Ovary (tissue), 3 donors: ENCODE measurements at regions not wholly inside any gene's neighbourhood (a gene's known extent, or its start where the extent isn't known, plus 50 kb on each side); places are given as distances from the start of the nearest gene placed in this dataset.

Source experiments
- POLR2A ChIP-seq: fragments of 450-650 bp; IDR thresholded peaks from one replicate; pipeline ENCODE4 v1.6.1; 2017; ENCODE audit warnings: antibody characterized with exemption, mild to moderate bottlenecking, moderate library complexity
- TF ChIP-seq, protein P1 (sequence below), 3 donors: fragments of 450-650 bp in 2 of 3; fragments of 200-600 bp in 1 of 3; IDR thresholded peaks; one replicate each; pipeline versions ENCODE4 v1.5.1 to v1.8.0; 2016 to 2022; ENCODE audit warnings: antibody characterized with exemption in 3 of 3, mild to moderate bottlenecking in 1 of 3
- donor health status: DM: no; HTN: no; CAD: no.

DNA sequence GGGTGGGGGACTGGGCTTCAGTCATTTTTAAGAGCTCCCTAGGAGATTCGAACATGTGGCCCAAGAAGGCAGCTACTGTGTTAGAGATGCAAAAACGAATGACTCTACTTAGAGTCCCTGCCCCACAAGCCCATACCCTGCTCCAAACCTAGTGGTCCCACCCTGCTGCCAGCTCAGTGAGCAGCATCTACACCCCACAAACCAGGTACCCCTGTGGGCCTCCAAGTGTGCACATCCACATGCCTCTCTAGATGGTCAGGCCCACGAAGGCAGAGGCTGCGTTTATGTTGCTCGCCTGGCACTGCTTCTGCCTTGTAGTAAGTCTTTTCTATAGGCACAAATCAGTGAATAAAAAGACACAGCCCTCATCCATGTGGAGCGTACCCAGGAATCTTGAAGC lies 112.6 kb downstream of the PDCL3 start:
- TF ChIP-seq, protein P1, sequence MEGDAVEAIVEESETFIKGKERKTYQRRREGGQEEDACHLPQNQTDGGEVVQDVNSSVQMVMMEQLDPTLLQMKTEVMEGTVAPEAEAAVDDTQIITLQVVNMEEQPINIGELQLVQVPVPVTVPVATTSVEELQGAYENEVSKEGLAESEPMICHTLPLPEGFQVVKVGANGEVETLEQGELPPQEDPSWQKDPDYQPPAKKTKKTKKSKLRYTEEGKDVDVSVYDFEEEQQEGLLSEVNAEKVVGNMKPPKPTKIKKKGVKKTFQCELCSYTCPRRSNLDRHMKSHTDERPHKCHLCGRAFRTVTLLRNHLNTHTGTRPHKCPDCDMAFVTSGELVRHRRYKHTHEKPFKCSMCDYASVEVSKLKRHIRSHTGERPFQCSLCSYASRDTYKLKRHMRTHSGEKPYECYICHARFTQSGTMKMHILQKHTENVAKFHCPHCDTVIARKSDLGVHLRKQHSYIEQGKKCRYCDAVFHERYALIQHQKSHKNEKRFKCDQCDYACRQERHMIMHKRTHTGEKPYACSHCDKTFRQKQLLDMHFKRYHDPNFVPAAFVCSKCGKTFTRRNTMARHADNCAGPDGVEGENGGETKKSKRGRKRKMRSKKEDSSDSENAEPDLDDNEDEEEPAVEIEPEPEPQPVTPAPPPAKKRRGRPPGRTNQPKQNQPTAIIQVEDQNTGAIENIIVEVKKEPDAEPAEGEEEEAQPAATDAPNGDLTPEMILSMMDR (IDR thresholded peaks at IDR 0.05) = no peak
- no peak for TF ChIP-seq POLR2A
